ENCODE measurements at regions not wholly inside any gene's neighbourhood (a gene's known extent, or its start where the extent isn't known, plus 50 kb on each side); places are given as distances from the start of the nearest gene placed in this dataset.

DNA sequence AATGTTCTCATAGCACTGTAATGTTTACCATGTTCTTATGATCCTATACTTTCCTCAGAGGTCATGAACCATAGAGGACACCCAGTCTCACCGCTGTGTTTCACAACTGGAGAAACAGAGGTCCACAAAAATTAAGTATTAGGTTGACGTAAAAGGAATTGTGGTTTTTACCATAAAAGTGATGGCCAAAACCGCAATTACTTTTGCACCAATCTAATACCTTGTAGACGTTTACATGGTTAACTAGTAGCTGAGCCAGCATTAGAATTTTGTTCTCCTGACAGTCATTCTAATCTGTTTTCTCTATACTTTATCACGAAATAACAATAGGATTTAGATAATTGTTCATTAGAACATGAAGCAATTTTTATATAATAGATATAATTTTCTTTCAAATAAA, 763.4 kb upstream of the ARGLU1 start:
- no peaks in the 10 kb centered on the region for H3K9me3 ChIP-seq
- 56% methylated on average over 5 of the region's 5 CpGs for WGBS (ENCODE audit: insufficient coverage, low coverage, low lambda C conversion rate, missing lambda C conversion rate)
- no peaks in the 10 kb centered on the region for H3K4me1 ChIP-seq
- no peaks in the 10 kb centered on the region for H3K36me3 ChIP-seq
- DNase-seq (no peak), ATAC-seq (no peak)
- H3K4me3 ChIP-seq: no peak overlapping the region
- intact Hi-C loops (cut with DNase I): no loop called here
- no peak for TF ChIP-seq POLR2A (IDR thresholded peaks at IDR 0.05)
- TF ChIP-seq, protein P1, sequence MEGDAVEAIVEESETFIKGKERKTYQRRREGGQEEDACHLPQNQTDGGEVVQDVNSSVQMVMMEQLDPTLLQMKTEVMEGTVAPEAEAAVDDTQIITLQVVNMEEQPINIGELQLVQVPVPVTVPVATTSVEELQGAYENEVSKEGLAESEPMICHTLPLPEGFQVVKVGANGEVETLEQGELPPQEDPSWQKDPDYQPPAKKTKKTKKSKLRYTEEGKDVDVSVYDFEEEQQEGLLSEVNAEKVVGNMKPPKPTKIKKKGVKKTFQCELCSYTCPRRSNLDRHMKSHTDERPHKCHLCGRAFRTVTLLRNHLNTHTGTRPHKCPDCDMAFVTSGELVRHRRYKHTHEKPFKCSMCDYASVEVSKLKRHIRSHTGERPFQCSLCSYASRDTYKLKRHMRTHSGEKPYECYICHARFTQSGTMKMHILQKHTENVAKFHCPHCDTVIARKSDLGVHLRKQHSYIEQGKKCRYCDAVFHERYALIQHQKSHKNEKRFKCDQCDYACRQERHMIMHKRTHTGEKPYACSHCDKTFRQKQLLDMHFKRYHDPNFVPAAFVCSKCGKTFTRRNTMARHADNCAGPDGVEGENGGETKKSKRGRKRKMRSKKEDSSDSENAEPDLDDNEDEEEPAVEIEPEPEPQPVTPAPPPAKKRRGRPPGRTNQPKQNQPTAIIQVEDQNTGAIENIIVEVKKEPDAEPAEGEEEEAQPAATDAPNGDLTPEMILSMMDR (IDR thresholded peaks at IDR 0.05): no peak
- no peaks in the 10 kb centered on the region for H3K27me3 ChIP-seq
- H3K27ac ChIP-seq: no peak overlapping the region

DNA sequence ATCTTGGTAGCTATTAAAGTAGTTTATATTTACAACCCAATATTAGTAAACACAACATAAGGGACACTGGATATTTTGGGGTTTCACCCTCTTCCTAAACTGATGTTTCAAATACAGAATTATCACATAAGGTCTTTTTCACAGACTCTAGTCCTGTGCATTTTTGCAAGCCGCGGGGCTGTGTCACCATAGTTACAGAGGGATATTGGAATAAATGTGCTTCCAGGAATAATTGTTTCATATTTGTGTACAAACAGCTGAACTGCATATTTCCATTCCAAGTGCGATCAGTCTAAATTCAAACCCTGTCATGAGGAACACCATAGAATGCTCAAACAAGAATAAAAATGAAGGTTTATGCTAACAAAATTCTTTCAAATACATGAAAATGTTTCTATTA, 762.5 kb upstream of the ARGLU1 start:
- no peak overlapping the region for H3K27ac ChIP-seq
- WGBS (ENCODE audit: insufficient coverage, low coverage, low lambda C conversion rate, missing lambda C conversion rate): 77% methylated on average over 3 of the region's 3 CpGs
- intact Hi-C loops (cut with DNase I): no loop called here

DNA sequence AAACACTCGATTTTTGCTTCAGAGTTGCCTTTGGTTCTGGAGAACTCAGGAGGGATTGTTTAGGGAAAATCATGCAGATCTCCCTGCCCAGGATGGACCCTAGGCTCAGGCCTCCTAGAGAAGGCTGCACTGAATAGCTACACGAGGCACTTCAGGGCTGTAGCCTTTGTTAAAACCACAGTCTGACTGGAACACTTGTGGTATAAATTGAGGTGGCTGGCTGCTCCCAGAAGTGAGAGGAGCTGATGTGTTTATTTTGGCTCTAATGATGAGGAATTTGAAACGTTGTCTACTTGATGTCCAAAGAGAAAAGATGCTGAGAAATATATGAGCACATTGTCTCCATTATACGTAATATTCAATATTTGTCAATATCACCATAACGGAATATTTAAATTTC, 762.1 kb upstream of the ARGLU1 start:
- Histone ChIP-seq H3K27ac (no peak overlapping the region), H3K4me3 (no peak overlapping the region), H3K27me3 (no peaks in the 10 kb centered on the region), H3K36me3 (no peaks in the 10 kb centered on the region), H3K4me1 (no peaks in the 10 kb centered on the region), H3K9me3 (no peaks in the 10 kb centered on the region)
- DNase-seq (no peak), ATAC-seq (no peak)
- TF ChIP-seq, protein P1 (IDR thresholded peaks at IDR 0.05): no peak
- TF ChIP-seq POLR2A (IDR thresholded peaks at IDR 0.05): no peak
- 37% methylated on average over 5 of the region's 5 CpGs for WGBS (ENCODE audit: insufficient coverage, low coverage, low lambda C conversion rate, missing lambda C conversion rate)
- intact Hi-C loops (cut with DNase I): no loop called here

More for the DNA sequence above, 762.5 kb upstream of the ARGLU1 start:
- Histone ChIP-seq H3K36me3 (no peaks in the 10 kb centered on the region), H3K4me3 (no peak overlapping the region), H3K27me3 (no peaks in the 10 kb centered on the region), H3K4me1 (no peaks in the 10 kb centered on the region), H3K9me3 (no peaks in the 10 kb centered on the region)
- no peak for TF ChIP-seq POLR2A (IDR thresholded peaks at IDR 0.05)
- TF ChIP-seq, protein P1 (IDR thresholded peaks at IDR 0.05): no peak
- DNase-seq (no peak), ATAC-seq (no peak)

DNA sequence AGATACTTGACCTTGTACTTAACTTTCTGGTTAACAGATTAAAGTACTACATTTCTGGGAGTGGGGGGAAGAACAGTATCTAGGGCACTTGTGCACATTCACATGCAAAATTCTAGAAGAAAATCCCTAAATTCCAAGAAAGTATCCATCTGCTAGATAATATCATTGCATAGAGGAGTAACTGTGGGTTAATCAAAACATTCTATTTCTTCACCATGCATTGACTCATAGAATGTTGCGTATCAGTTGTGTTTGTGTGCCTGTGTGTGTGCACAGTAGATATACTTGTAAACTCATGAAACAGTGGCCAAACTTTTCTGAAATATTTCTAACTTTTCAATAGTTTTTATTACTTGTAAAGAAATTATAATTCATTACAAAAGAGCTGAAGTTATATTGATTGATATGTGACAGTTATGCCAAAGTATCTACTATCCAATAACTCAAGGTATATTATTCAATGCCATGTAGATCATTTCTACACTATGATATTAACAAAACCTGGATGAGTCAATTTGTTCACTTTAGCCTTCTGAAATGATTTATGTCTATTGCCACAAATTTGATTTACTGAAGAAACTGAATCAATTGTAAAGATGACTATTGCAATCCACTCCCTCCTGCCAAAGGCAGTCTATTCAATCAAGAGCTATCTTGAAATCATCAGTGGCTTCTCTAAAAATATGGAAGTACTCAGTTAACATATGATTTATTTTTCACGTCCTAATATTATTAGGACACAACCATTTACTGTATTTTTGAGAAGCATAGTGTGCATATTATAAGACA, 756.7 kb upstream of the ARGLU1 start:
- no peak for ATAC-seq
- no peaks in the 10 kb centered on the region for H3K27me3 ChIP-seq
- TF ChIP-seq, protein P1 (IDR thresholded peaks at IDR 0.05): no peak
- TF ChIP-seq POLR2A (IDR thresholded peaks at IDR 0.05): no peak
- H3K4me3 ChIP-seq: no peak overlapping the region
- no peak overlapping the region for H3K27ac ChIP-seq
- no peak for DNase-seq
- no peaks in the 10 kb centered on the region for H3K36me3 ChIP-seq
- 63% methylated on average over 2 of the region's 2 CpGs for whole genome bisulfite sequencing (ENCODE audit: insufficient coverage, low coverage, low lambda C conversion rate, missing lambda C conversion rate)
- no peaks in the 10 kb centered on the region for H3K4me1 ChIP-seq
- H3K9me3 ChIP-seq: no peaks in the 10 kb centered on the region
- intact Hi-C loops (cut with DNase I): no loop called here
